ENCODE measurements at regions not wholly inside any gene's neighbourhood (a gene's known extent, or its start where the extent isn't known, plus 50 kb on each side); places are given as distances from the start of the nearest gene placed in this dataset.
A peak's percentile ranks its signal among the peaks of the same experiment; 100 is the strongest.

DNA sequence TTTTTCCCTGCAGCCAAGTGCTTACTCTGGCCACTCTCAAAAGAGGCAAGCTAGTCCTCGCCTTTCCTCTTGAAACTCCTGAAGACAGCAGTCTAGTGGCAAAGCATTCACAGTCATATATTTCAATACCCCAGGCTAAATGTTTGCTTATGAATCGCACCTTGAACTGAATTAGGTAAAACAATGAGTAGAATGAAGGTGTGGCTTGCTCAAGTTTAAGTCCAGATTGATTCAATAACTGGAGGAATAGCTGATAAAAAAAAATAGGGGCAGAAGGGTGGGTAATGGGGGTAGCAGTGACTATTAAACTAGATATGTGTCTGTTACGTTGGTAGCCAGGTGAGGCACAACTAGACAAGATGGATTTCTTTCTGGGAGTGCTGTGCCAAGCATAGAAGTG is 88.2 kb upstream of the EPB41L3 start:
- Histone ChIP-seq H3K9me3 (ENCODE audit: low read depth, low read length) (no peaks in the 10 kb centered on the region), H3K4me3 (ENCODE audit: low read length) (no peak overlapping the region), H3K27me3 (ENCODE audit: insufficient read depth, low read length) (peaks cover 61% of the 10 kb centered on the region), H3K4me1 (ENCODE audit: insufficient read depth, low read length) (peaks cover 22% of the 10 kb centered on the region)

DNA sequence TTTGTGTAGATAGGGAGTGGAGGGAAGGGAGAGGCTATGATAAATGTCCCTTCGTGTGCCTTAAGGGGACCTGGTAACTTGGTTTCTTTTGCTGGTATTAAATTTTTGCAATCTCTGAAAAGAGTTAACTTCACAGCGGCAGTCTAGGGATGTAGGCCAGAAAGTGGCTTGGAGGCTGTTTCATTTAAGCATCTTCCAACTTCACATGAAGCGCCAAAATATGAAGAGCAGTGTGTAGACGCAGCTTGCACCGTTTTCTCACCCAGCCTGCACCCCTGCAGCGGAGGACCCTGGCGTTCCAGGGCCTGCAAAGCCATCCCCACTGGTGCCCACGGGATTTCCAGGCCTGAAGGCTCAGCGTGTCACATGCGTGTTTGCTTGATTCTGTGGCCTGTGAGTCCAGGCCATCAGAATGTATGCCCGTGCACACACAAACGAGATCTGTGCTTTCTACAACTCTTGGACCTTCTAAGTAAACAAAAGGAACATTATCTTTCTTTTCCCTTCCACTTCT is 87.2 kb upstream of the EPB41L3 start:
- peaks cover 68% of the 10 kb centered on the region for H3K27me3 ChIP-seq (ENCODE audit: insufficient read depth, low read length)
- no peaks in the 10 kb centered on the region for H3K9me3 ChIP-seq (ENCODE audit: low read depth, low read length)
- peaks cover 22% of the 10 kb centered on the region for H3K4me1 ChIP-seq (ENCODE audit: insufficient read depth, low read length)
- no peak overlapping the region for H3K4me3 ChIP-seq (ENCODE audit: low read length)

DNA sequence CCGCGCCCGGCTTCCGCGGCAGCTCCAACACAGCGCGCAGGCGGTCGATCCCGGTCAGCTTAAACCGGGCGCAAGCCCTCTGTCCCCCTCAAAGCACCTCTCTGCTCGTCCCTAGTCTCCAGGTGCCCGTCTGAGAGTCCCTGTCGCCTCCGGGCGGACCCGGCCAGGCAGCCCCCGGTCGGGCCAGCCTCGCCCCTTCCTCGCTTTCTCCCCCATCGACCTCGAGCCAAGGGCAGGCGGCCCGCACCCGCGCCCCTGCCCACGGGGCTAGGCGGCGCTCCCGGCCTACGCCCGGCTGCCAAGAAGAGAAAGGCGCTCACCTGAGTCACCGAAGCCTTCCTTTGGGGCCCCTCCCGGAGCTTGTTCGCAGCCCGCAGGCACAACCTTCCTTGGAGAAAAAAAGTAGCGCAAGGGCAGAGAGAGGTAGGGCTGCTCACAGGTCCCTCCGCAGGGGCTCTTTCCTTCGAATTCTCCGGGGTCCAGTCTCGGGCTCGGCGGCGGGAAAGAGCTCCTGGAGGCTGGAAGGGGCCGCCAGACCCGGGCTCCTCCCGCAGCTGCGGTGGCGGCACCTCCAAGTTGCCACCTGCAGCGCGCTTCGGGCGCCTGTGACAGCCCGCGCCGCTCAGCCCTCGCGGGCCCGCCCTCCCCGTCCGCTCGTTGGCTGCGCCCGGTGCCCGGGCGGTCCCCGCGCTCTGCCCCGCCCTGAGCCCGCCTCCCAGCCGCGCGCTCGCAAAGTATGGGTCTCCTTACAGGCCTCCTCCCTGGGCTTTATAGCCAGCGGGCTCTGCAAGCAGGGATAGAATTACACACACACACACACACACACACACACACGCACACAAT is 86.5 kb upstream of the EPB41L3 start:
- Histone ChIP-seq H3K4me3 (ENCODE audit: low read length) (no peak overlapping the region), H3K4me1 (ENCODE audit: insufficient read depth, low read length) (peaks cover 22% of the 10 kb centered on the region), H3K27me3 (ENCODE audit: insufficient read depth, low read length) (peaks cover 75% of the 10 kb centered on the region), H3K9me3 (ENCODE audit: low read depth, low read length) (no peaks in the 10 kb centered on the region)

DNA sequence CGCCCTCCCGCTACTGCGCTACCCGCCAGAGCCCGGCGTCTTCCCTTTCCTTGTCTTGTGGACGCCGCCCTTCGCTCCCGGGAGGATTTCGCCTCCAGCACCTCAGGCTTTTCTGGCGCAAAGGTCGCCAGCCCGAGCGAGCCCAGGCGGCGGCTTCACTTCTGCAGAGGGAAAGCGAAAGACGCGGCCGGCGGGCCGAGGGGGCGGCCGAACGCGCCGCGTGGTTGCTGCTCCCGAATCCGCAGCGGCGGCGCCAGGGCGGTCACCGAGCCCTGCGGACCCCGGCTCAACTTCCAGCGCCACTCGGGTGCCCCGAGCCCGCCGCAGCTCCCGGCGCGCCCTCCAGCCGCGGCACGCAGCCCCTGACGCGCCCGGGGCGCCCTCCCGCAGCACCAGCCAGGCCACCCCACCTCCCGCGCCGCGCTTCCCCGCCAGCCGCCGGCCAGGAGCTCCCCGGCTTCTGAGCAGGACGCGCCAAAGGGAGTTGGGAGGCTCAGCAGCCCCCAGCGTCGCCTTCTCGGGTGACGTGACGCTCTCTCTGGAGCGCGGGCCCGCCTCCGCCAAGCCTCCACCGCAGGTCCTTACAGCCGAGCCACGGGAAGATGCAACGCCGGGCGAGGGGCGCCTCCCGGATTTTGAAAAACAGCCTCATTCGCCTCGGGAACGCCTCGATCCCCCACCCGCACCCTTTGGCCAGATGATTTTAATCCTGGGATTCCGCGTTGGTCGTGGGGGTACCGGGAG is 84.9 kb upstream of the EPB41L3 start:
- peak overlapping the region; percentile 19 for H3K4me3 ChIP-seq (ENCODE audit: low read length)
- H3K9me3 ChIP-seq (ENCODE audit: low read depth, low read length) = no peaks in the 10 kb centered on the region
- peaks cover 84% of the 10 kb centered on the region for H3K27me3 ChIP-seq (ENCODE audit: insufficient read depth, low read length)
- peaks cover 22% of the 10 kb centered on the region for H3K4me1 ChIP-seq (ENCODE audit: insufficient read depth, low read length)

DNA sequence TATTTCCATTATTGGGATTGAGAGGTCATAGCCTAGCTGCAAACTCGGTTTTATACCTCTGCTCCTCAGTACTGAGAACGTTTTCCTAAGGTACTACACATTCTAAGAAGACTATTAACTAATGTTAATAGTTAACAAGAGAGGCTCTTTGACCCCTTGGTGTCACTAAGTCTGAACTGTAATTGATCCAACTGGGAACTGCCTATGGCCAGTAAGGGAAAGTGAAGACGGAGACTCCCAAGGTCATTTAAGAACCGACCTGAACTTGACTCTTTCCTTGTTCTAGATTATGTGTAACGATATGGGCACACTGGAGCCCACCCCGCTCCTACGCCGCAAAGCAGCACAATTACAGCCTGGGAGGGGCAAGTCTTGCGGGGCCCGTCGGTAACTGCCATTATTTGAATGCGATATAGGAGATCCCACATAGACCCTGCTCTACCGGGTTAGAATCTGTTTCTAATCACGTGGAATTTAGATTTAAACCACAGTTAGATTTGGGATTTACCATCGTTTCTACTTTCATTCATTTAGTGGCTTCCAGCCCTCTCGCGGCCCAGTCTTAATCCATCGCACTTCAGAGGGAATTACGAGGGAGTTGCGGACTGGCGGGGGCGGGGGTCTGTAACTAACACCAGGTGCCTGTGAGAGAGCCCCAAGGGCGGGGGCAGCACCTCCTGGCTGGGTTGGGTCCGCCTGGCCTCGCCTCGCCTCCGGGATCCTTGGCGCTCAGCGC is 84.1 kb upstream of the EPB41L3 start:
- peaks cover 88% of the 10 kb centered on the region for H3K27me3 ChIP-seq (ENCODE audit: insufficient read depth, low read length)

DNA sequence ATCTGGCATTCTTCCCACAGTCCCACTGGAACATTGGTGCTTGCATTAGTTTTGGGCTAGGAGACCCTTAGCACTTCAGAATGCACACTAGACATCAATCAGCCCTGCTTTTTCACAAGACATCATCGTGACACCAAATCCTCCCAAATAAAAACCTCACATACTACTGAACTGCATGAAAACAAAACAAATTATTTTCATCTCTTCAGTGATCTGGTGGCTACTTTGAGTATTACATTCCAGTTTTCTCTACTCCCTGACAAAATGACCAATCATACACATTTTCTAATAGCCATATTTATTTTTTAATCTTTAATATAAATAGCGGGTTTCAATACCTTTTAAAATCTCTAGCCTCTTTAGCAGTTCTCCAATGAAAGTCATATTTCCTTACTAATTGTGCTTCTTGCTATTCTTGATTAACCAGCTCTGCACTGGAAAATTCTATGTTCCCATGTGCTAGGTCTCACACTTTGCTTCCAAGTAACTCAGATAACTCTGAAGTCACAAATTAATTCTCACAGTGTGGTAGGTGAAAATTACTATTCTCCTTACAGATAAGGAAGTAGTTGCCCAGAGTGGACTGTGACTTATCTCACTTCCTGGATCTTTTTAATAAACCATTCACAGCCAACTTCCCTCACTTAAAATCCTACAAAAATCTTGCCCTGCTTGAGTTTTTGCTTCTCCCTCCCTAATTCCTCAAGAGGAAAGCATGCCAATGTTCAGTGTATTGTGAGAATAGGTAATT is 82.5 kb upstream of the EPB41L3 start:
- peaks cover 22% of the 10 kb centered on the region for H3K4me1 ChIP-seq (ENCODE audit: insufficient read depth, low read length)
- no peaks in the 10 kb centered on the region for H3K9me3 ChIP-seq (ENCODE audit: low read depth, low read length)
- no peak overlapping the region for H3K4me3 ChIP-seq (ENCODE audit: low read length)
- H3K27me3 ChIP-seq (ENCODE audit: insufficient read depth, low read length) = peaks cover 80% of the 10 kb centered on the region

More for the DNA sequence above, 84.1 kb upstream of the EPB41L3 start:
- H3K4me1 ChIP-seq (ENCODE audit: insufficient read depth, low read length) = peaks cover 22% of the 10 kb centered on the region
- H3K4me3 ChIP-seq (ENCODE audit: low read length) = peak overlapping the region; percentile 19
- H3K9me3 ChIP-seq (ENCODE audit: low read depth, low read length) = no peaks in the 10 kb centered on the region

DNA sequence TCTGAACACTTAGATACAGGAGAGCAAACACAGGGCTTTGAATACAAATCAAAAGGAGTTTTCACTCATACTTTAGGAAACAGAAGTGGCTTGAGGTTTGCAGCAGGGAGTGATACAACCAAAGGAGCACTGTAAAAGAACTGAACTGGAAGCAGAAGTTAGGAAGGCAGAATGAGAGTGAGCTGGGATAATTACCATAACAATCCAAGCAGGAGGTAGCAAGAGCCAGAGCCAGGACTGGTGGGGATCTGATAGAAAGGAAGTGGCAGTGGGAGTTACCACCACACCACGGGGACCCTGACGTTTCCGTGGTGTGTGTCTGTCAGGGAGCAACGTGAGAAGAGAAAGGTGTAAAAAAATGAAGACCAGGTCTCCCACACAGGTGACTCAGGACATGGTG is 81.3 kb upstream of the EPB41L3 start:
- no peaks in the 10 kb centered on the region for H3K9me3 ChIP-seq (ENCODE audit: low read depth, low read length)
- peaks cover 18% of the 10 kb centered on the region for H3K4me1 ChIP-seq (ENCODE audit: insufficient read depth, low read length)
- peaks cover 73% of the 10 kb centered on the region for H3K27me3 ChIP-seq (ENCODE audit: insufficient read depth, low read length)
- H3K4me3 ChIP-seq (ENCODE audit: low read length) = no peak overlapping the region

DNA sequence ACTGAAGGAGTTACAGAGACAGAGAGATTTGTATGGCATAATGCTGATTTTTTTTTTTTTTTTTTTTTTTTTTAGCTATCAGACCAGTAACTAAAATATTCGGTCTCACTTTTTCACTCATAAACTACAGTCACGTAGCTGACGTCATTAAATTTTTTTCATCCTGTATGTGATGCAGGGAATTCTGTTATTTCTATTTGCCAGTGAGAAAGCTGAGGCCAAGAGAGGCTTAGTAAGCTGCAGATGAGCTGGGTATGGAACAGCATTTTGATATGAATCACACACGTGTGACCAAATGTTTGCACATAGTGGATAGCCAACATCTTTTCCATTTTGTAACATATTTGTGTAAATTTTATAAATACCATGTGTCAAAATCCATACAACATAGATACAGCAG is 79.1 kb upstream of the EPB41L3 start:
- peaks cover 55% of the 10 kb centered on the region for H3K27me3 ChIP-seq (ENCODE audit: insufficient read depth, low read length)
- no peaks in the 10 kb centered on the region for H3K9me3 ChIP-seq (ENCODE audit: low read depth, low read length)
- H3K4me3 ChIP-seq (ENCODE audit: low read length) = no peak overlapping the region
- H3K4me1 ChIP-seq (ENCODE audit: insufficient read depth, low read length) = peaks cover under 1% of the 10 kb centered on the region

DNA sequence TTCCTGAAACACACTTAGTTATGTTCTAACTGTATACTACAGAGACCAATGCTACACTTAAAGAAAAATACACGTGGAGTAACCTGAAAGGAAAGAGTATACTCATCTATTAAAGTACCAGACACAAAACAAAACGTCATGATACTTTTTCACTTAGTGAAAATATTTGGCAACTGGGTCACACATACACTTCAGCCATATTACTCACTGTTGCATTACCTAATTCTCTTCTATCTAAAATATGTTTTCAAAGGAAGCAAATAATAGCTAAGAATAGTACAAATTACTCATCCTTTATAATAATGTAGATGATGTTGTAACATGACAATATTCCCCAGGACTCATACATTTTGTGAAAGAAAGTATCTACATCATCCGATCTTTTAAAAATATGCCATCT is 76.5 kb upstream of the EPB41L3 start:
- Histone ChIP-seq H3K9me3 (ENCODE audit: low read depth, low read length) (no peaks in the 10 kb centered on the region), H3K4me3 (ENCODE audit: low read length) (no peak overlapping the region), H3K4me1 (ENCODE audit: insufficient read depth, low read length) (no peaks in the 10 kb centered on the region), H3K27me3 (ENCODE audit: insufficient read depth, low read length) (peaks cover 29% of the 10 kb centered on the region)

DNA sequence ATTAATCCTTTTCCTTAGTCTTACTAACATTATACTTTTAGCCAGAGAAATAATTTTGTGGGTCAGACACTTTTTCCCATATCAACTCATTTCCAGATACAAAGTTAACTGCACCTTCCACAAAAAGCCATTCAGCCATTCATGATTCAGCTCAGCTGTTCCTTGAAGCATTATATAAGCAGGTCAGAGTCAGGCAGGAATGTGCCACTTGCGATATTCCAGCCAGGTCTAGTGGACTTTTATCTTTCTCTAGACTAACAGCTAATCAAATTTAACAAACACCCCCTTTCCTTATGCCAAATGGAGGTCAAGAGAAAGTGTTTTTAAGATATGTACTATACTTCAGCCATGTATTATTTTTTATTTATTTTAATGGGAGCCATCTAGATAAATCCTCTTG is 75.6 kb upstream of the EPB41L3 start:
- H3K9me3 ChIP-seq (ENCODE audit: low read depth, low read length) = no peaks in the 10 kb centered on the region
- no peaks in the 10 kb centered on the region for H3K4me1 ChIP-seq (ENCODE audit: insufficient read depth, low read length)
- H3K4me3 ChIP-seq (ENCODE audit: low read length) = no peak overlapping the region
- peaks cover 25% of the 10 kb centered on the region for H3K27me3 ChIP-seq (ENCODE audit: insufficient read depth, low read length)

DNA sequence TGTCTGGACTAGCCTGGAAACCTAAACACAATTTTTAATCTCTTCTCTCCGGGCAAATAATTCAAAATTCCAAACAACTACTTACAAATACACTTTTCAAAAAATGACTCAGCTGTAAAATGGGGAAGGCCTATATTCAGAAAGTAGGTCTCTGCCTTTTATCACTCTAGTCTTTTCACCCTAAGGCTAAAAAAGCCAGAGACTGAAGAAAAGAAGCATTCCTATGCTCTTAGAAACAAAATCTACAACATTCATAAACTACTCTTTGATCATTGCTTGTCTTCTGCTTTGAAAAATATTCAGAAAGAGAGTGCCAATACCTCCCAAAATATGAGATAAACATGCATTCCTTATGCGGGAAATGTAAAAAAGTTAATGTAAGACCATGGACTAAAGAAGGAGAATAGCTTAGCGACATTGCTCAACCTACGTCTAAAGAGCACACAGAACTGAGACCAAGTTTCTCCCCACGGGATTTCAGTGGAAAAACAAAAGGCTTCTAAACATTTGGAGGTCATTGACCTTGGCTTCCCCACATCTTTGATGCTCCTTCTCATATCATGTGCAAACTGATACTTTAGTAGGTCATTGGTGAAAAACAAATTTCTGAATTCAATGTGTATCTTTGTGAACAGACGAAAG is 74.4 kb upstream of the EPB41L3 start:
- H3K27me3 ChIP-seq (ENCODE audit: insufficient read depth, low read length) = peaks cover 13% of the 10 kb centered on the region
- H3K4me1 ChIP-seq (ENCODE audit: insufficient read depth, low read length) = no peaks in the 10 kb centered on the region
- H3K4me3 ChIP-seq (ENCODE audit: low read length) = no peak overlapping the region
- no peaks in the 10 kb centered on the region for H3K9me3 ChIP-seq (ENCODE audit: low read depth, low read length)

DNA sequence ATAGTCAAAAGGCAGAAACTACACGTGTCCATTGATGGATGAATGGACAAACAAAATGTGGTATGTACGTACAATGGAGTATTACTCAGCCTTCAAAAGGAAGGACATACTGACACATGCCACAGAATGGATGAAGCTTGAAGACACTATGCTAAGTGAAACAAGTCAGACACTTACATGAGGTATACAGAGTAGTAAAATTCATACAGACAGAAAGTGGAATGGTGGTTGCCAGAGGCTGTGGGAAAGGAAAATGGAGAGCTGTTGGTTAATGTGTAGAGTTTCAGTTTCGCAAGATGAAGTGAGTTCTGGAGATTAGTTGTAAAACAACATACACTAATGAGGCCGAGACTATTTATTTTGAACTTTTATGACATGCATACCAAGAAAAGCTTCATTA is 67.4 kb upstream of the EPB41L3 start:
- Histone ChIP-seq H3K4me1 (ENCODE audit: insufficient read depth, low read length) (no peaks in the 10 kb centered on the region), H3K9me3 (ENCODE audit: low read depth, low read length) (no peaks in the 10 kb centered on the region), H3K4me3 (ENCODE audit: low read length) (no peak overlapping the region), H3K27me3 (ENCODE audit: insufficient read depth, low read length) (peaks cover 8% of the 10 kb centered on the region)

DNA sequence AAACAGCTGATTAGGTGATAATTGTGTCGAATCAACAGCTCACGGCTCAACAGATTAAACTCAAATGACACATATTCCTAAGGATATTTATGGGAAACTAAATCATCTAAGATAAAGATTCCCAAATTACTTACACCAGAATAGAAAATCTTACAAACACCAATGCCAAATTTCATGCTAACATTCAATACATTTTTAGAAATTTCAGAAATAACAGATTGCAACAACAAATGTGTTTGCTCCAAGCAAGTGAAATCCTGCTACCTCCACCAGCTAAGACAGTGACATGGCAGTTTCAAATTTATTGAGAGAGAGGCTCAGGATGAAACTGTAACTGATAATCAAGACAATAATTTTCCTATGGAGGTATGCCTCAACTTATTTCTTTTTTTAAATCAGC is 65.0 kb upstream of the EPB41L3 start:
- H3K4me1 ChIP-seq (ENCODE audit: insufficient read depth, low read length) = no peaks in the 10 kb centered on the region
- H3K9me3 ChIP-seq (ENCODE audit: low read depth, low read length) = no peaks in the 10 kb centered on the region

DNA sequence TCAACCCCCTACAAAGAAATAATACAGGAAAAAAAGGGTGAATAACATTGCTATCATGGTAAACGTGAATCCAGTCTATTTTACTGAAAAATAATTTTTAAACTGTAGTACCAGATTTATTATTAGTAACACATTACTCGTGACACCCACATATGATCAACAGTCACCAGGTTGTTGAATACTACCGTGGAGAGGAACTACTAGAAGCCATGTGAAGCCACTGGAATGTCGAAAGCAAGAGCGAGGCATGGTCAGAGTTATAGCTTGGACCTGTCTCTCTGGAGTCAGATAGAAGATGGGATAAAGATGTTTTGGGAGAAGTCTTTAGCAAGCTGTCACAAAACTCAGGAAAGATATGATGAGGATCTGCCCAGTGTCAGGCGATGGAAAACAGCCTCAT is 63.2 kb upstream of the EPB41L3 start:
- peaks cover 8% of the 10 kb centered on the region for H3K27me3 ChIP-seq (ENCODE audit: insufficient read depth, low read length)
- H3K4me3 ChIP-seq (ENCODE audit: low read length) = no peak overlapping the region
- no peaks in the 10 kb centered on the region for H3K9me3 ChIP-seq (ENCODE audit: low read depth, low read length)
- no peaks in the 10 kb centered on the region for H3K4me1 ChIP-seq (ENCODE audit: insufficient read depth, low read length)

More for the DNA sequence above, 65.0 kb upstream of the EPB41L3 start:
- peaks cover 8% of the 10 kb centered on the region for H3K27me3 ChIP-seq (ENCODE audit: insufficient read depth, low read length)
- H3K4me3 ChIP-seq (ENCODE audit: low read length) = no peak overlapping the region
